ENCODE measurements at regions not wholly inside any gene's neighbourhood (a gene's known extent, or its start where the extent isn't known, plus 50 kb on each side); places are given as distances from the start of the nearest gene placed in this dataset.

GRCh38 chr9:99557816-99558215 is 263.9 kb upstream of the NR4A3 start:
- TF ChIP-seq NFE2L1 (CRISPR knock-in tag; IDR thresholded peaks at IDR 0.05) (no peak), ZNF671 (CRISPR knock-in tag; IDR thresholded peaks at IDR 0.05) (no peak)
- no peak for ATAC-seq
- ChIA-PET CTCF (no interaction called here), POLR2A (no interaction called here)
- Mint-ChIP-seq H3K27me3 (ENCODE audit: low read depth) (no peaks in the 10 kb centered on the region), H3K4me3 (no peak overlapping the region), H3K36me3 (no peaks in the 10 kb centered on the region; the same call in 1 of the 2 replicates), H3K27ac (no peak overlapping the region), H3K9me3 (peaks cover 7% of the 10 kb centered on the region), H3K4me1 (peaks cover 5% of the 10 kb centered on the region; the same call in 1 of the 2 replicates)
- no peak for DNase-seq (ENCODE audit: low spot score)

- Mint-ChIP-seq H3K4me3 (no peak overlapping the region), H3K4me1 (peaks cover 5% of the 10 kb centered on the region; the same call in 1 of the 2 replicates)
Measured at GRCh38 chr9:99559776-99560175, 261.9 kb upstream of the NR4A3 start.

GRCh38 chr9:99560561-99560960 is 261.1 kb upstream of the NR4A3 start:
- DNase-seq (ENCODE audit: low spot score) (no peak), ATAC-seq (no peak)
- peaks cover 7% of the 10 kb centered on the region for H3K9me3 Mint-ChIP-seq
- no peaks in the 10 kb centered on the region for H3K27me3 Mint-ChIP-seq (ENCODE audit: low read depth)
- CTCF ChIA-PET = interaction anchor here (0.9 kb wide), 1 partner anchor 16 kb away, joined by 3 read pairs; no protein-coding TSS in a partner anchor
- POLR2A ChIA-PET = no interaction called here
- peaks cover 3% of the 10 kb centered on the region; the same call in 1 of the 2 replicates for H3K4me1 Mint-ChIP-seq
- no peak overlapping the region for H3K4me3 Mint-ChIP-seq
- H3K36me3 Mint-ChIP-seq = no peaks in the 10 kb centered on the region; the same call in 1 of the 2 replicates
- no peak overlapping the region for H3K27ac Mint-ChIP-seq
- no peak for TF ChIP-seq ZNF671 (CRISPR knock-in tag; IDR thresholded peaks at IDR 0.05)

More at GRCh38 chr9:99559776-99560175, 261.9 kb upstream of the NR4A3 start:
- no peak overlapping the region for H3K27ac Mint-ChIP-seq
- ChIA-PET CTCF (no interaction called here), POLR2A (no interaction called here)
- H3K36me3 Mint-ChIP-seq = no peaks in the 10 kb centered on the region; the same call in 1 of the 2 replicates
- no peaks in the 10 kb centered on the region for H3K27me3 Mint-ChIP-seq (ENCODE audit: low read depth)
- DNase-seq (ENCODE audit: low spot score) (no peak), ATAC-seq (no peak)
- TF ChIP-seq IRF2 (CRISPR knock-in tag; IDR thresholded peaks at IDR 0.05; ENCODE audit: borderline replicate concordance, low read depth) (no peak), CREB1 (CRISPR knock-in tag; IDR thresholded peaks at IDR 0.05) (no peak), TP53 (CRISPR knock-in tag; IDR thresholded peaks at IDR 0.05) (no peak)
- peaks cover 7% of the 10 kb centered on the region for H3K9me3 Mint-ChIP-seq

GRCh38 chr9:99561509-99561917 is 260.2 kb upstream of the NR4A3 start:
- CTCF ChIA-PET = no interaction called here
- ATAC-seq (no peak), DNase-seq (ENCODE audit: low spot score) (no peak)
- POLR2A ChIA-PET = interaction anchor here (0.6 kb wide), 1 partner anchor 158 kb away, joined by 3 read pairs; no protein-coding TSS in a partner anchor
- Mint-ChIP-seq H3K4me3 (no peak overlapping the region), H3K36me3 (no peaks in the 10 kb centered on the region; the same call in 1 of the 2 replicates), H3K4me1 (no peaks in the 10 kb centered on the region), H3K27me3 (ENCODE audit: low read depth) (no peaks in the 10 kb centered on the region), H3K9me3 (peaks cover 7% of the 10 kb centered on the region), H3K27ac (no peak overlapping the region)
- no peak for TF ChIP-seq ZNF281 (CRISPR knock-in tag; IDR thresholded peaks at IDR 0.05)
- TF ChIP-seq ZNF232 (CRISPR knock-in tag; IDR thresholded peaks at IDR 0.05) = no peak
- TF ChIP-seq HMGXB4 (CRISPR knock-in tag; IDR thresholded peaks at IDR 0.05) = no peak
- no peak for TF ChIP-seq E2F5 (CRISPR knock-in tag; IDR thresholded peaks at IDR 0.05)
- TF ChIP-seq EMX1 (CRISPR knock-in tag; IDR thresholded peaks at IDR 0.05) = no peak
- no peak for TF ChIP-seq USF1 (CRISPR knock-in tag; IDR thresholded peaks at IDR 0.05)
- TF ChIP-seq ZNF219 (CRISPR knock-in tag; IDR thresholded peaks at IDR 0.05; ENCODE audit: borderline replicate concordance) = no peak
- no peak for TF ChIP-seq ZBTB21 (CRISPR knock-in tag; IDR thresholded peaks at IDR 0.05; ENCODE audit: borderline replicate concordance)
- no peak for TF ChIP-seq SMAD3 (CRISPR knock-in tag; IDR thresholded peaks at IDR 0.05; ENCODE audit: borderline replicate concordance)
- no peak for TF ChIP-seq FOXP4 (CRISPR knock-in tag; IDR thresholded peaks at IDR 0.05)
- no peak for TF ChIP-seq ZNF416 (CRISPR knock-in tag; IDR thresholded peaks at IDR 0.05)
- TF ChIP-seq NFYB (CRISPR knock-in tag; conservative IDR thresholded peaks at IDR 0.05; ENCODE audit: low read depth) = no peak
- no peak for TF ChIP-seq GABPB1 (CRISPR knock-in tag; IDR thresholded peaks at IDR 0.05)
- no peak for TF ChIP-seq E2F4 (CRISPR knock-in tag; IDR thresholded peaks at IDR 0.05; ENCODE audit: borderline replicate concordance, low read depth)

Measured in WTC11 (cell line).